CD8-positive, alpha-beta memory T cell (primary cell): ENCODE measurements at regions not wholly inside any gene's neighbourhood (a gene's known extent, or its start where the extent isn't known, plus 50 kb on each side); places are given as distances from the start of the nearest gene placed in this dataset.
"Not testable (repeated sequence)": the region's sequence is repeated elsewhere in the genome, so short reads cannot be mapped to it uniquely, and the experiment has no call there.

Source experiments
- CTCF ChIA-PET: fragments of 350-600 bp; sonication (Branson Sonifier 250); formaldehyde crosslinking; loops from one replicate; lab custom pipeline; 2021; ENCODE audit warnings: antibody characterized with exemption; lab: Charles Lee
- POLR2A ChIA-PET: fragments of 350-600 bp; sonication (Branson Sonifier 250); formaldehyde crosslinking; loops from one replicate; lab custom pipeline; 2021; ENCODE audit warnings: antibody characterized with exemption; lab: Charles Lee
- DNase-seq, 5 donors: peaks; one replicate each; pipeline versions ENCODE4 v3.0.0 to v3.0.0-alpha.2; 2020 to 2022; ENCODE audit warnings: mixed read lengths in 1 of 5
- H3K27ac ChIP-seq: one replicate; pipeline ENCODE4 v1.7.0; 2013; ENCODE audit warnings: low read depth, mild to moderate bottlenecking, low read length, moderate library complexity
- H3K27me3 ChIP-seq: 2 replicates; pipeline ENCODE4 v1.7.0; 2013; ENCODE audit warnings: low read length, mild to moderate bottlenecking; ENCODE audit not compliant: insufficient read depth, poor library complexity, severe bottlenecking
- H3K36me3 ChIP-seq: 2 replicates; pipeline ENCODE4 v1.7.0; 2013; ENCODE audit warnings: mild to moderate bottlenecking, low read length, moderate library complexity; ENCODE audit not compliant: insufficient read depth
- H3K4me1 ChIP-seq: 2 replicates; pipeline ENCODE4 v1.7.0; 2013; ENCODE audit warnings: mild to moderate bottlenecking, low read length, moderate library complexity; ENCODE audit not compliant: insufficient read depth
- H3K4me3 ChIP-seq: 2 replicates; pipeline ENCODE4 v1.7.0; 2013; ENCODE audit warnings: mild to moderate bottlenecking, low read length
- H3K9me3 ChIP-seq: 2 replicates; pipeline ENCODE4 v1.7.0; 2013; ENCODE audit warnings: mild to moderate bottlenecking, low read length
- H3K27ac Mint-ChIP-seq, 8 donors: one replicate each; pipeline ENCODE4 v1.8.0; 2020 to 2021; ENCODE audit warnings: mixed read lengths in 8 of 8, mild to moderate bottlenecking in 6 of 8, inconsistent platforms in 3 of 8, moderate library complexity in 3 of 8
- H3K27me3 Mint-ChIP-seq, 2 donors: one replicate each; pipeline ENCODE4 v1.8.0; 2020 to 2021; ENCODE audit warnings: mixed read lengths in 2 of 2, mild to moderate bottlenecking in 1 of 2, moderate library complexity in 1 of 2
- H3K36me3 Mint-ChIP-seq, 3 donors: one replicate each; pipeline ENCODE4 v1.8.0; 2020 to 2021; ENCODE audit warnings: mixed read lengths in 3 of 3, inconsistent platforms in 1 of 3, mild to moderate bottlenecking in 1 of 3
- H3K4me1 Mint-ChIP-seq, 3 donors: one replicate each; pipeline ENCODE4 v1.8.0; 2020 to 2021; ENCODE audit warnings: mixed read lengths in 3 of 3, inconsistent platforms in 1 of 3, mild to moderate bottlenecking in 1 of 3
- H3K4me3 Mint-ChIP-seq, 7 donors: one replicate each; pipeline ENCODE4 v1.8.0; 2020 to 2021; ENCODE audit warnings: mixed read lengths in 7 of 7, mild to moderate bottlenecking in 6 of 7, moderate library complexity in 4 of 7, inconsistent platforms in 2 of 7
- H3K9me3 Mint-ChIP-seq, 5 donors: one replicate each; pipeline ENCODE4 v1.8.0; 2020 to 2022; ENCODE audit warnings: mixed read lengths in 5 of 5, mild to moderate bottlenecking in 3 of 5, moderate library complexity in 2 of 5, inconsistent platforms in 1 of 5

GRCh38 chr4:57344296-57344695, 234.1 kb upstream of the IGFBP7 start:
- no peak for DNase-seq
- POLR2A ChIA-PET = no interaction called here

GRCh38 chr4:57342411-57342810, 232.2 kb upstream of the IGFBP7 start:
- ChIA-PET POLR2A (no interaction called here), CTCF (no interaction called here)
- Mint-ChIP-seq H3K27ac (no peak overlapping the region), H3K36me3 (no peaks in the 10 kb centered on the region), H3K4me1 (no peaks in the 10 kb centered on the region), H3K4me3 (no peak overlapping the region), H3K9me3 (peaks cover 0 to 2% (median 0%) of the 10 kb centered on the region in 5 donors), H3K27me3 (no peaks in the 10 kb centered on the region)
- Histone ChIP-seq H3K27me3 (no peaks in the 10 kb centered on the region), H3K27ac (no peak overlapping the region), H3K4me1 (no peaks in the 10 kb centered on the region), H3K9me3 (no peaks in the 10 kb centered on the region), H3K4me3 (no peak overlapping the region), H3K36me3 (no peaks in the 10 kb centered on the region)
- no peak for DNase-seq

More at GRCh38 chr4:57344296-57344695, 234.1 kb upstream of the IGFBP7 start:
- H3K9me3 Mint-ChIP-seq = peaks cover 0 to 4% (median 0%) of the 10 kb centered on the region in 5 donors
- no peak overlapping the region for H3K27ac Mint-ChIP-seq
- Histone ChIP-seq H3K4me1 (no peaks in the 10 kb centered on the region), H3K9me3 (no peaks in the 10 kb centered on the region), H3K27ac (no peak overlapping the region), H3K36me3 (no peaks in the 10 kb centered on the region), H3K27me3 (no peaks in the 10 kb centered on the region), H3K4me3 (no peak overlapping the region)
- H3K4me3 Mint-ChIP-seq = no peak overlapping the region
- no peaks in the 10 kb centered on the region for H3K4me1 Mint-ChIP-seq
- no peaks in the 10 kb centered on the region for H3K27me3 Mint-ChIP-seq
- no peaks in the 10 kb centered on the region for H3K36me3 Mint-ChIP-seq
- CTCF ChIA-PET = no interaction called here

GRCh38 chr4:57338861-57339260, 228.7 kb upstream of the IGFBP7 start:
- H3K4me3 Mint-ChIP-seq, H3K27me3 Mint-ChIP-seq, H3K4me3 ChIP-seq, H3K27ac Mint-ChIP-seq, H3K4me1 Mint-ChIP-seq, DNase-seq, H3K9me3 ChIP-seq, H3K4me1 ChIP-seq, H3K27ac ChIP-seq, H3K27me3 ChIP-seq, CTCF ChIA-PET, H3K36me3 ChIP-seq, POLR2A ChIA-PET, H3K36me3 Mint-ChIP-seq, H3K9me3 Mint-ChIP-seq: not testable (repeated sequence)

GRCh38 chr4:57333684-57334083, 223.5 kb upstream of the IGFBP7 start:
- Mint-ChIP-seq H3K27me3 (no peaks in the 10 kb centered on the region), H3K9me3 (peaks cover 0 to 3% (median 0%) of the 10 kb centered on the region in 5 donors), H3K36me3 (no peaks in the 10 kb centered on the region), H3K4me1 (no peaks in the 10 kb centered on the region), H3K27ac (no peak overlapping the region), H3K4me3 (no peak overlapping the region)
- H3K4me3 ChIP-seq = no peak overlapping the region
- no peak overlapping the region for H3K27ac ChIP-seq
- H3K4me1 ChIP-seq = no peaks in the 10 kb centered on the region
- CTCF ChIA-PET = no interaction called here
- DNase-seq = no peak
- no peaks in the 10 kb centered on the region for H3K36me3 ChIP-seq
- no peaks in the 10 kb centered on the region for H3K9me3 ChIP-seq
- H3K27me3 ChIP-seq = no peaks in the 10 kb centered on the region
- POLR2A ChIA-PET = no interaction called here

- no peak overlapping the region for H3K27ac Mint-ChIP-seq
- H3K27ac ChIP-seq = no peak overlapping the region
- H3K36me3 Mint-ChIP-seq = no peaks in the 10 kb centered on the region
- H3K4me1 Mint-ChIP-seq = no peaks in the 10 kb centered on the region
- H3K27me3 Mint-ChIP-seq = peaks cover 0 to 2% of the 10 kb centered on the region in 2 donors
- H3K4me1 ChIP-seq = no peaks in the 10 kb centered on the region
- CTCF ChIA-PET = no interaction called here
- peaks cover 0 to 3% (median 0%) of the 10 kb centered on the region in 5 donors for H3K9me3 Mint-ChIP-seq
- H3K4me3 ChIP-seq = no peak overlapping the region
- no peak overlapping the region for H3K4me3 Mint-ChIP-seq
- H3K9me3 ChIP-seq = no peaks in the 10 kb centered on the region
- no peaks in the 10 kb centered on the region for H3K27me3 ChIP-seq
- no peak for DNase-seq
- H3K36me3 ChIP-seq = no peaks in the 10 kb centered on the region
- POLR2A ChIA-PET = no interaction called here
These were observed 221.8 kb upstream of the IGFBP7 start for GRCh38 chr4:57331959-57332358.

- Histone ChIP-seq H3K27ac (no peak overlapping the region), H3K4me1 (no peaks in the 10 kb centered on the region), H3K9me3 (no peaks in the 10 kb centered on the region), H3K36me3 (no peaks in the 10 kb centered on the region), H3K27me3 (no peaks in the 10 kb centered on the region), H3K4me3 (no peak overlapping the region)
- H3K36me3 Mint-ChIP-seq = no peaks in the 10 kb centered on the region
- H3K27ac Mint-ChIP-seq = no peak overlapping the region
- CTCF ChIA-PET = no interaction called here
- H3K9me3 Mint-ChIP-seq = no peaks in the 10 kb centered on the region
- no peak for DNase-seq
- no peaks in the 10 kb centered on the region for H3K4me1 Mint-ChIP-seq
- H3K4me3 Mint-ChIP-seq = no peak overlapping the region
- POLR2A ChIA-PET = no interaction called here
- H3K27me3 Mint-ChIP-seq = peaks cover 0 to 2% of the 10 kb centered on the region in 2 donors
These were observed 219.1 kb upstream of the IGFBP7 start for GRCh38 chr4:57329279-57329678.

- no peak overlapping the region for H3K4me3 Mint-ChIP-seq
- Histone ChIP-seq H3K4me1 (no peaks in the 10 kb centered on the region), H3K4me3 (no peak overlapping the region), H3K27me3 (no peaks in the 10 kb centered on the region), H3K27ac (no peak overlapping the region), H3K36me3 (no peaks in the 10 kb centered on the region), H3K9me3 (no peaks in the 10 kb centered on the region)
- peaks cover 0 to 4% of the 10 kb centered on the region in 2 donors for H3K27me3 Mint-ChIP-seq
- no peaks in the 10 kb centered on the region for H3K36me3 Mint-ChIP-seq
- ChIA-PET CTCF (no interaction called here), POLR2A (no interaction called here)
- no peak for DNase-seq
- H3K27ac Mint-ChIP-seq = no peak overlapping the region
- no peaks in the 10 kb centered on the region for H3K4me1 Mint-ChIP-seq
- no peaks in the 10 kb centered on the region for H3K9me3 Mint-ChIP-seq
These were observed 214.6 kb upstream of the IGFBP7 start for GRCh38 chr4:57324673-57325307.

- H3K27ac ChIP-seq = no peak overlapping the region
- H3K9me3 Mint-ChIP-seq = peaks cover 0 to under 1% (median 0%) of the 10 kb centered on the region in 5 donors
- no peak overlapping the region for H3K4me3 ChIP-seq
- no peaks in the 10 kb centered on the region for H3K4me1 ChIP-seq
- H3K27ac Mint-ChIP-seq = no peak overlapping the region
- no peaks in the 10 kb centered on the region for H3K27me3 ChIP-seq
- H3K36me3 ChIP-seq = no peaks in the 10 kb centered on the region
- H3K4me1 Mint-ChIP-seq = no peaks in the 10 kb centered on the region
- H3K27me3 Mint-ChIP-seq = peaks cover 0 to 3% of the 10 kb centered on the region in 2 donors
- no peaks in the 10 kb centered on the region for H3K36me3 Mint-ChIP-seq
- no peak overlapping the region for H3K4me3 Mint-ChIP-seq
- no peaks in the 10 kb centered on the region for H3K9me3 ChIP-seq
- ChIA-PET POLR2A (no interaction called here), CTCF (no interaction called here)
- DNase-seq = no peak
These were observed 210.7 kb upstream of the IGFBP7 start for GRCh38 chr4:57320849-57321248.
